GM12878 (cell line): ENCODE measurements at regions not wholly inside any gene's neighbourhood (a gene's known extent, or its start where the extent isn't known, plus 50 kb on each side); places are given as distances from the start of the nearest gene placed in this dataset.

Experiments
- ATAC-seq: fragments of 200-7000 bp; cut with Tn5 transposase; 3 replicates; pipeline ENCODE4 v1.9.1; 2020; ENCODE audit warnings: mild to moderate bottlenecking, moderate library complexity
- BruUV-seq: library from RNA; stranded (reverse); fragments of 400-500 nt; replicated peaks from 2 replicates; lab custom pipeline; 2021; lab: Mats Ljungman, UMichigan
- CTCF ChIA-PET: fragments of 300-600 bp; sonication (Branson Sonifier 250); formaldehyde crosslinking; extraction: SDS; loops from one replicate; lab custom pipeline; 2021; ENCODE audit warnings: inconsistent platforms; lab: Yijun Ruan, JAX
- POLR2A ChIA-PET: fragments of 350-600 bp; formaldehyde crosslinking; extraction: SDS; loops from one replicate; lab custom pipeline; 2021; ENCODE audit warnings: inconsistent platforms; lab: Charles Lee
- RAD21 ChIA-PET: fragments of 300-600 bp; sonication (Branson Sonifier 250); formaldehyde crosslinking; loops from one replicate; lab custom pipeline; 2023; ENCODE audit warnings: antibody characterized with exemption; ENCODE audit not compliant: unreplicated experiment; lab: Charles Lee
- SMC1A ChIA-PET: fragments of 300-600 bp; sonication (Branson Sonifier 250); formaldehyde crosslinking; loops from one replicate; lab custom pipeline; 2023; ENCODE audit not compliant: unreplicated experiment, uncharacterized antibody; lab: Charles Lee
- DNase-seq: peaks from one replicate; pipeline ENCODE4 v3.0.0-alpha.2; 2011; ENCODE audit warnings: low read depth, low spot score
- FAIRE-seq: peaks from 3 replicates; lab custom pipeline; 2011; peaks lifted over from hg19 to GRCh38; lab: Jason Lieb, UNC
- H2AFZ ChIP-seq: 2 replicates; pipeline ENCODE4 v1.6.0; 2011; ENCODE audit warnings: low read depth, low read length, control low read depth; ENCODE audit not compliant: control insufficient read depth
- H3K27ac ChIP-seq: 2 replicates; pipeline ENCODE4 v1.5.1; 2011; ENCODE audit warnings: control low read depth; ENCODE audit not compliant: control insufficient read depth, insufficient read depth
- H3K27me3 ChIP-seq, 2 experiments: replicated peaks in 1 of 2; 2 replicates each; pipeline versions ENCODE4 v1.6.0 to v1.6.1; 2011; ENCODE audit warnings: low read length in 1 of 2; ENCODE audit not compliant: control insufficient read depth in 2 of 2, insufficient read depth in 2 of 2
- H3K36me3 ChIP-seq, 2 experiments: 2 replicates each; pipeline ENCODE4 v1.5.1; 2011; ENCODE audit warnings: low read length in 1 of 2; ENCODE audit not compliant: control insufficient read depth in 2 of 2, insufficient read depth in 2 of 2
- H3K4me1 ChIP-seq: 2 replicates; pipeline ENCODE4 v1.6.1; 2011; ENCODE audit warnings: mild to moderate bottlenecking, low read length, moderate library complexity, mixed read lengths; ENCODE audit not compliant: control insufficient read depth, insufficient read depth
- H3K4me2 ChIP-seq: 2 replicates; pipeline ENCODE4 v1.6.0; 2011; ENCODE audit warnings: control low read depth; ENCODE audit not compliant: control insufficient read depth, insufficient read depth
- H3K4me3 ChIP-seq: fragments of 200-600 bp; sonication (generic); 2 replicates; pipeline ENCODE4 v1.5.1; 2016
- H3K79me2 ChIP-seq: 2 replicates; pipeline ENCODE4 v1.6.0; 2011; ENCODE audit warnings: low read length; ENCODE audit not compliant: control insufficient read depth, insufficient read depth
- H3K9ac ChIP-seq: 2 replicates; pipeline ENCODE4 v1.8.0; 2011; ENCODE audit warnings: low read length, control low read depth, mixed read lengths; ENCODE audit not compliant: control insufficient read depth, insufficient read depth
- H3K9me3 ChIP-seq: replicated peaks from 3 replicates; pipeline ENCODE4 v1.5.1; 2011; ENCODE audit warnings: mild to moderate bottlenecking, low read length; ENCODE audit not compliant: control insufficient read depth, insufficient read depth
- H4K20me1 ChIP-seq: 2 replicates; pipeline ENCODE4 v1.6.0; 2011; ENCODE audit not compliant: control insufficient read depth, insufficient read depth
- ATF7 ChIP-seq: fragments of 450-650 bp; IDR thresholded peaks from 2 replicates; pipeline ENCODE4 v1.6.1; 2016; ENCODE audit warnings: low read depth, mild to moderate bottlenecking
- E2F4 ChIP-seq: IDR thresholded peaks from 2 replicates; pipeline ENCODE4 v1.6.1; 2012; ENCODE audit warnings: low read depth, low read length, improper control_type of control experiment
- IRF4 ChIP-seq: IDR thresholded peaks from 2 replicates; pipeline ENCODE4 v1.6.1; 2011; ENCODE audit warnings: low read depth, low read length
- MYC ChIP-seq: IDR thresholded peaks from 2 replicates; pipeline ENCODE4 v1.6.1; 2011; ENCODE audit warnings: mild to moderate bottlenecking, low read length, moderate library complexity, inconsistent platforms; ENCODE audit not compliant: insufficient read depth, insufficient replicate concordance, insufficient read length, severe bottlenecking
- NKRF ChIP-seq: fragments of 450-650 bp; conservative IDR thresholded peaks from 2 replicates; pipeline ENCODE4 v1.6.1; 2017; ENCODE audit warnings: mild to moderate bottlenecking, moderate library complexity
- SKIL ChIP-seq: fragments of 450-650 bp; IDR thresholded peaks from 2 replicates; pipeline ENCODE4 v1.6.1; 2017; ENCODE audit warnings: mild to moderate bottlenecking, low read depth, inconsistent platforms; ENCODE audit not compliant: poor library complexity, severe bottlenecking
- SMARCA5 ChIP-seq: fragments of 450-650 bp; IDR thresholded peaks from 2 replicates; pipeline ENCODE4 v1.6.1; 2017; ENCODE audit warnings: mild to moderate bottlenecking
- ZNF622 ChIP-seq: fragments of 450-650 bp; IDR thresholded peaks from 2 replicates; pipeline ENCODE4 v1.6.1; 2017; ENCODE audit warnings: mild to moderate bottlenecking, inconsistent platforms
- WGBS: methylation state at CpG from one replicate; pipeline ENCODE4 v1.1.6; 2016; ENCODE audit warnings: low lambda C conversion rate; ENCODE audit not compliant: insufficient replicate concordance, insufficient coverage; ENCODE audit errors: missing lambda C conversion rate; 5-methylcytosine and 5-hydroxymethylcytosine counted together
- in situ Hi-C: fragments of 300-500 bp; cut with MboI; formaldehyde crosslinking; loops from 9 replicates; pipeline ENCODE4 v1.14.3; 2018; ENCODE audit warnings: mixed read lengths
- intact Hi-C: fragments of 100-400 bp; cut with micrococcal nuclease; formaldehyde crosslinking; loops from one replicate; pipeline ENCODE4 v1.14.2; 2022; ENCODE audit not compliant: unreplicated experiment

- in situ Hi-C loops = no loop called here
- Histone ChIP-seq H3K79me2 (no peaks in the 10 kb centered on the region), H2AFZ (no peak overlapping the region), H3K36me3 (no peaks in the 10 kb centered on the region), H3K27ac (no peak overlapping the region), H3K4me3 (no peak overlapping the region), H3K4me2 (no peak overlapping the region), H4K20me1 (no peaks in the 10 kb centered on the region), H3K9ac (no peak overlapping the region), H3K4me1 (no peaks in the 10 kb centered on the region), H3K9me3 (no peaks in the 10 kb centered on the region), H3K27me3 (no peaks in the 10 kb centered on the region; a peak in 1 of 4 replicates)
- ChIA-PET SMC1A (interaction anchor here (0.6 to 1.4 kb wide), 2 partner anchors 149 to 379 kb away, joined by 3 read pairs; no protein-coding TSS in a partner anchor), RAD21 (no interaction called here), POLR2A (no interaction called here), CTCF (no interaction called here)
- no peak for ATAC-seq
- intact Hi-C loops = no loop called here
- FAIRE-seq = no peak
- BruUV-seq = no TSS peak
- DNase-seq = no peak
- 53% methylated on average over 4 of the region's 4 CpGs for WGBS
- TF ChIP-seq SMARCA5 = no peak
- TF ChIP-seq E2F4 = no peak
- TF ChIP-seq SKIL = no peak
- TF ChIP-seq ATF7 = no peak
- TF ChIP-seq IRF4 = no peak
- no peak for TF ChIP-seq NKRF
- no peak for TF ChIP-seq ZNF622
- TF ChIP-seq MYC = no peak
Measured at GRCh38 chr9:107632661-107633060, 143.1 kb upstream of the KLF4 start.
